AG04449 (cell line): ENCODE measurements at regions not wholly inside any gene's neighbourhood (a gene's known extent, or its start where the extent isn't known, plus 50 kb on each side); places are given as distances from the start of the nearest gene placed in this dataset.
A peak's percentile ranks its signal among the peaks of the same experiment; 100 is the strongest.

Source experiments
- CTCF ChIA-PET: fragments of 350-600 bp; formaldehyde crosslinking; extraction: SDS; loops from one replicate; lab custom pipeline; 2021; ENCODE audit warnings: antibody characterized with exemption; lab: Yijun Ruan, JAX
- POLR2A ChIA-PET: fragments of 400-600, 350-600 bp; formaldehyde crosslinking; extraction: SDS; loops from one replicate; lab custom pipeline; 2020; ENCODE audit warnings: antibody characterized with exemption, inconsistent platforms; lab: Yijun Ruan, JAX
- DNase-seq: peaks from one replicate; pipeline ENCODE4 v3.0.0-alpha.2; 2010; ENCODE audit warnings: low read depth, low spot score
- H3K4me3 ChIP-seq: 2 replicates; pipeline ENCODE4 v1.5.1; 2011; ENCODE audit warnings: low read depth, mild to moderate bottlenecking, control low read depth, low read length
- CTCF ChIP-seq: IDR thresholded peaks from one replicate; pipeline ENCODE4 v1.5.1; 2011; ENCODE audit warnings: mild to moderate bottlenecking, moderate library complexity, low read length, control low read depth, inconsistent platforms; ENCODE audit not compliant: insufficient read depth; ENCODE audit errors: missing control alignments

- no peak overlapping the region for H3K4me3 ChIP-seq
- POLR2A ChIA-PET = no interaction called here
- CTCF ChIA-PET = interaction anchor here (1.0 to 3.1 kb wide), 5 partner anchors 15 to 206 kb away, joined by 3 to 17 read pairs (median 3); no protein-coding TSS in a partner anchor
- no peak for DNase-seq
- no peak for TF ChIP-seq CTCF
Observed at GRCh38 chr10:91036807-91037411, 116.0 kb upstream of the ANKRD1 start.

- no peak for TF ChIP-seq CTCF
- POLR2A ChIA-PET = no interaction called here
- CTCF ChIA-PET = interaction anchor here (0.8 to 1.5 kb wide), 3 partner anchors 129 to 343 kb away, joined by 3 read pairs; no protein-coding TSS in a partner anchor
- DNase-seq = no peak
- H3K4me3 ChIP-seq = no peak overlapping the region
Observed at GRCh38 chr10:91038971-91039370, 118.1 kb upstream of the ANKRD1 start.

GRCh38 chr10:91040343-91040742 is 119.5 kb upstream of the ANKRD1 start:
- ChIA-PET POLR2A (no interaction called here), CTCF (interaction anchor here (0.7 to 1.6 kb wide), 4 partner anchors 128 to 210 kb away, joined by 3 to 8 read pairs (median 3); no protein-coding TSS in a partner anchor)
- no peak overlapping the region for H3K4me3 ChIP-seq
- no peak for TF ChIP-seq CTCF
- DNase-seq = no peak

- no peak for DNase-seq
- ChIA-PET POLR2A (no interaction called here), CTCF (interaction anchor here (0.7 to 6.4 kb wide), 7 partner anchors 8 to 208 kb away, joined by 3 to 52 read pairs (median 3); no protein-coding TSS in a partner anchor)
- H3K4me3 ChIP-seq = no peak overlapping the region
- TF ChIP-seq CTCF = no peak
Observed at GRCh38 chr10:91042069-91042468, 121.2 kb upstream of the ANKRD1 start.

- no peak overlapping the region for H3K4me3 ChIP-seq
- TF ChIP-seq CTCF = peak; percentile 30
- DNase-seq = no peak
- ChIA-PET POLR2A (no interaction called here), CTCF (interaction anchor here (0.7 to 6.4 kb wide), 12 partner anchors 8 to 345 kb away, joined by 3 to 52 read pairs (median 4); no protein-coding TSS in a partner anchor)
Observed at GRCh38 chr10:91043173-91043910, 122.5 kb upstream of the ANKRD1 start.

- POLR2A ChIA-PET = no interaction called here
- H3K4me3 ChIP-seq = no peak overlapping the region
- no peak for TF ChIP-seq CTCF
- CTCF ChIA-PET = interaction anchor here (6.4 kb wide), 1 partner anchor 203 kb away, joined by 52 read pairs; no protein-coding TSS in a partner anchor
- no peak for DNase-seq
Observed at GRCh38 chr10:91046869-91047268, 126.0 kb upstream of the ANKRD1 start.
